Panc1 (cell line): ENCODE measurements at regions not wholly inside any gene's neighbourhood (a gene's known extent, or its start where the extent isn't known, plus 50 kb on each side); places are given as distances from the start of the nearest gene placed in this dataset.

Experiments used
- ATAC-seq: fragments of 200-7000 bp; cut with Tn5 transposase; 2 replicates; pipeline ENCODE4 v1.9.1; 2020; ENCODE audit warnings: mild to moderate bottlenecking, moderate library complexity
- BruUV-seq: library from RNA; stranded (reverse); fragments of 400-500 nt; replicated peaks from 2 replicates; lab custom pipeline; 2021; lab: Mats Ljungman, UMichigan
- CTCF ChIA-PET: fragments of 300-600 bp; sonication (Branson Sonifier 250); formaldehyde crosslinking; loops from one replicate; lab custom pipeline; 2022; ENCODE audit warnings: antibody characterized with exemption; lab: Charles Lee
- POLR2A ChIA-PET: fragments of 300-600 bp; sonication (Branson Sonifier 250); formaldehyde crosslinking; loops from one replicate; lab custom pipeline; 2022; ENCODE audit warnings: antibody characterized with exemption; lab: Charles Lee
- DNase-seq: peaks from one replicate; pipeline ENCODE4 v3.0.0-alpha.2; 2010; ENCODE audit warnings: low read depth, low spot score
- H3K27ac ChIP-seq: 2 replicates; pipeline ENCODE4 v1.5.1; 2011; ENCODE audit warnings: mild to moderate bottlenecking, low read length, inconsistent platforms
- H3K27me3 ChIP-seq: fragments of 200-500 bp; sonication (Bioruptor generic); 2 replicates; pipeline ENCODE4 v1.6.0; 2014; ENCODE audit warnings: low read length, inconsistent platforms; ENCODE audit not compliant: control insufficient read depth, insufficient read depth
- H3K36me3 ChIP-seq: fragments of 200-500 bp; sonication (Bioruptor generic); 2 replicates; pipeline ENCODE4 v1.5.1; 2014; ENCODE audit warnings: inconsistent platforms, mild to moderate bottlenecking, low read length, moderate library complexity; ENCODE audit not compliant: control insufficient read depth, insufficient read depth
- H3K4me1 ChIP-seq: 2 replicates; pipeline ENCODE4 v1.5.1; 2011; ENCODE audit warnings: inconsistent platforms, mild to moderate bottlenecking, low read length, moderate library complexity; ENCODE audit not compliant: control insufficient read depth, insufficient read depth
- H3K4me3 ChIP-seq, 2 experiments: 2 replicates each; pipeline ENCODE4 v1.5.1; 2011 to 2012; ENCODE audit warnings: low read depth in 2 of 2, low read length in 2 of 2, mild to moderate bottlenecking in 2 of 2, inconsistent platforms in 1 of 2, moderate library complexity in 1 of 2
- H3K9me3 ChIP-seq: fragments of 200-500 bp; sonication (Bioruptor generic); 2 replicates; pipeline ENCODE4 v1.5.1; 2014; ENCODE audit warnings: low read depth, mild to moderate bottlenecking, inconsistent platforms, low read length, moderate library complexity; ENCODE audit not compliant: control insufficient read depth, insufficient read depth
- POLR2AphosphoS5 ChIP-seq: IDR thresholded peaks from 2 replicates; pipeline ENCODE4 v1.6.1; 2012; ENCODE audit warnings: mild to moderate bottlenecking, low read depth, low read length, moderate library complexity
- SIN3A ChIP-seq: IDR thresholded peaks from 2 replicates; pipeline ENCODE4 v1.6.1; 2012; ENCODE audit warnings: low read depth, mild to moderate bottlenecking, low read length, moderate library complexity, borderline replicate concordance; ENCODE audit not compliant: insufficient read depth
- TCF7L2 ChIP-seq: IDR thresholded peaks from 2 replicates; pipeline ENCODE4 v1.6.1; 2011; ENCODE audit warnings: mild to moderate bottlenecking, low read depth, low read length, inconsistent platforms
- in situ Hi-C: cut with HindIII; loops from 2 replicates; pipeline ENCODE4 v1.10.0; 2016; ENCODE audit warnings: low sequenced_read_pairs, low pct_unique_long_range_greater_than_20kb
- intact Hi-C: fragments of 100-400 bp; cut with micrococcal nuclease; formaldehyde crosslinking; loops from one replicate; pipeline ENCODE4 v1.10.0; 2022; ENCODE audit not compliant: unreplicated experiment
- TF ChIP-seq, protein P1 (sequence below), 2 experiments: IDR thresholded peaks; 2 replicates each; pipeline ENCODE4 v1.6.1; 2011 to 2012; ENCODE audit warnings: low read depth in 2 of 2, control low read depth in 1 of 2, low read length in 1 of 2, mild to moderate bottlenecking in 1 of 2, moderate library complexity in 1 of 2; ENCODE audit not compliant: insufficient read depth in 1 of 2
- TF ChIP-seq, protein P2 (sequence below): fragments of 450-650 bp; IDR thresholded peaks from 2 replicates; pipeline ENCODE4 v1.5.1; 2017; ENCODE audit warnings: mild to moderate bottlenecking

GRCh38 chr2:187075671-187076070 is 226.7 kb upstream of the ZSWIM2 start:
- in situ Hi-C loops (no loop called here), intact Hi-C loops (no loop called here)
- no peaks in the 10 kb centered on the region for H3K27me3 ChIP-seq
- ChIA-PET CTCF (no interaction called here), POLR2A (no interaction called here)
- H3K4me3 ChIP-seq = no peak overlapping the region
- no peak overlapping the region for H3K27ac ChIP-seq
- TF ChIP-seq, protein P1, sequence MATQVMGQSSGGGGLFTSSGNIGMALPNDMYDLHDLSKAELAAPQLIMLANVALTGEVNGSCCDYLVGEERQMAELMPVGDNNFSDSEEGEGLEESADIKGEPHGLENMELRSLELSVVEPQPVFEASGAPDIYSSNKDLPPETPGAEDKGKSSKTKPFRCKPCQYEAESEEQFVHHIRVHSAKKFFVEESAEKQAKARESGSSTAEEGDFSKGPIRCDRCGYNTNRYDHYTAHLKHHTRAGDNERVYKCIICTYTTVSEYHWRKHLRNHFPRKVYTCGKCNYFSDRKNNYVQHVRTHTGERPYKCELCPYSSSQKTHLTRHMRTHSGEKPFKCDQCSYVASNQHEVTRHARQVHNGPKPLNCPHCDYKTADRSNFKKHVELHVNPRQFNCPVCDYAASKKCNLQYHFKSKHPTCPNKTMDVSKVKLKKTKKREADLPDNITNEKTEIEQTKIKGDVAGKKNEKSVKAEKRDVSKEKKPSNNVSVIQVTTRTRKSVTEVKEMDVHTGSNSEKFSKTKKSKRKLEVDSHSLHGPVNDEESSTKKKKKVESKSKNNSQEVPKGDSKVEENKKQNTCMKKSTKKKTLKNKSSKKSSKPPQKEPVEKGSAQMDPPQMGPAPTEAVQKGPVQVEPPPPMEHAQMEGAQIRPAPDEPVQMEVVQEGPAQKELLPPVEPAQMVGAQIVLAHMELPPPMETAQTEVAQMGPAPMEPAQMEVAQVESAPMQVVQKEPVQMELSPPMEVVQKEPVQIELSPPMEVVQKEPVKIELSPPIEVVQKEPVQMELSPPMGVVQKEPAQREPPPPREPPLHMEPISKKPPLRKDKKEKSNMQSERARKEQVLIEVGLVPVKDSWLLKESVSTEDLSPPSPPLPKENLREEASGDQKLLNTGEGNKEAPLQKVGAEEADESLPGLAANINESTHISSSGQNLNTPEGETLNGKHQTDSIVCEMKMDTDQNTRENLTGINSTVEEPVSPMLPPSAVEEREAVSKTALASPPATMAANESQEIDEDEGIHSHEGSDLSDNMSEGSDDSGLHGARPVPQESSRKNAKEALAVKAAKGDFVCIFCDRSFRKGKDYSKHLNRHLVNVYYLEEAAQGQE (IDR thresholded peaks at IDR 0.05; ENCODE audit: insufficient read depth in 1 of 2, low read depth in 2 of 2, low read length in 1 of 2) = no peak
- BruUV-seq = no TSS peak
- no peaks in the 10 kb centered on the region for H3K9me3 ChIP-seq
- H3K36me3 ChIP-seq = no peaks in the 10 kb centered on the region
- H3K4me1 ChIP-seq = no peaks in the 10 kb centered on the region
- DNase-seq (no peak), ATAC-seq (no peak)

- POLR2A ChIA-PET = no interaction called here
- ATAC-seq (no peak), DNase-seq (no peak)
- intact Hi-C loops = no loop called here
- Histone ChIP-seq H3K4me3 (no peak overlapping the region), H3K36me3 (no peaks in the 10 kb centered on the region), H3K4me1 (no peaks in the 10 kb centered on the region), H3K27me3 (no peaks in the 10 kb centered on the region), H3K9me3 (no peaks in the 10 kb centered on the region), H3K27ac (no peak overlapping the region)
- in situ Hi-C loops = no loop called here
- TF ChIP-seq, protein P2, sequence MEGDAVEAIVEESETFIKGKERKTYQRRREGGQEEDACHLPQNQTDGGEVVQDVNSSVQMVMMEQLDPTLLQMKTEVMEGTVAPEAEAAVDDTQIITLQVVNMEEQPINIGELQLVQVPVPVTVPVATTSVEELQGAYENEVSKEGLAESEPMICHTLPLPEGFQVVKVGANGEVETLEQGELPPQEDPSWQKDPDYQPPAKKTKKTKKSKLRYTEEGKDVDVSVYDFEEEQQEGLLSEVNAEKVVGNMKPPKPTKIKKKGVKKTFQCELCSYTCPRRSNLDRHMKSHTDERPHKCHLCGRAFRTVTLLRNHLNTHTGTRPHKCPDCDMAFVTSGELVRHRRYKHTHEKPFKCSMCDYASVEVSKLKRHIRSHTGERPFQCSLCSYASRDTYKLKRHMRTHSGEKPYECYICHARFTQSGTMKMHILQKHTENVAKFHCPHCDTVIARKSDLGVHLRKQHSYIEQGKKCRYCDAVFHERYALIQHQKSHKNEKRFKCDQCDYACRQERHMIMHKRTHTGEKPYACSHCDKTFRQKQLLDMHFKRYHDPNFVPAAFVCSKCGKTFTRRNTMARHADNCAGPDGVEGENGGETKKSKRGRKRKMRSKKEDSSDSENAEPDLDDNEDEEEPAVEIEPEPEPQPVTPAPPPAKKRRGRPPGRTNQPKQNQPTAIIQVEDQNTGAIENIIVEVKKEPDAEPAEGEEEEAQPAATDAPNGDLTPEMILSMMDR = no peak
- TF ChIP-seq TCF7L2 = no peak
- no peak for TF ChIP-seq SIN3A
- CTCF ChIA-PET = no interaction called here
- BruUV-seq = no TSS peak
Measured at GRCh38 chr2:187075199-187075635, 226.2 kb upstream of the ZSWIM2 start.

DNA sequence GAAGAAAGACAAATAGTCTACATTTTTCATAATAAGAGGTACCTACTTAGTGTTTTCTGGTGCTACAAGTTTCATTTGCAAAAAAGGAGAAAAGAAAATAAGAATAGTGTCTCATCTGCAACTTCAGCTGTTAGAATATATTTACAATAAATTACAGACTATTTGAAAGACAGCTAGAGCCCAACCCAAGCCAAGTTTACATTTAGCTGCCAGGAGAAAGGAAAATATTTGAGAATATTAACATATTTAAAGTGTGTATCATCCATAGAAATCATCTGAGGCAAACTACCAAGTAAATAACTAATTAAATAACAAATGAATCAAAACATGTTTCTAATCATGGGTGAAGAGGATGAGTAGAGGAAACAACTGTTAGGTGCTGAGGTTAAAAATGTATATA is 209.2 kb upstream of the ZSWIM2 start:
- in situ Hi-C loops = no loop called here
- no peak overlapping the region for H3K4me3 ChIP-seq
- intact Hi-C loops = no loop called here
- H3K27ac ChIP-seq = no peak overlapping the region
- H3K36me3 ChIP-seq = no peaks in the 10 kb centered on the region
- BruUV-seq = no TSS peak
- no peaks in the 10 kb centered on the region for H3K4me1 ChIP-seq
- ATAC-seq (no peak), DNase-seq (no peak)
- H3K9me3 ChIP-seq = no peaks in the 10 kb centered on the region
- POLR2A ChIA-PET = interaction anchor here (0.5 kb wide), 1 partner anchor 1242 kb away, joined by 4 read pairs; no protein-coding TSS in a partner anchor
- CTCF ChIA-PET = no interaction called here
- H3K27me3 ChIP-seq = no peaks in the 10 kb centered on the region
- TF ChIP-seq TCF7L2 (no peak), POLR2AphosphoS5 (no peak), SIN3A (no peak)
- TF ChIP-seq, protein P2 = no peak
- TF ChIP-seq, protein P1 (IDR thresholded peaks at IDR 0.05; ENCODE audit: insufficient read depth in 1 of 2, low read depth in 2 of 2, low read length in 1 of 2) = no peak
